GM19438 (cell line): ENCODE measurements at regions not wholly inside any gene's neighbourhood (a gene's known extent, or its start where the extent isn't known, plus 50 kb on each side); places are given as distances from the start of the nearest gene placed in this dataset.
"Not testable (repeated sequence)": the region's sequence is repeated elsewhere in the genome, so short reads cannot be mapped to it uniquely, and the experiment has no call there.

ENCODE experiments used
- ATAC-seq: cut with Tn5 transposase; IDR thresholded peaks from one replicate; pipeline ENCODE4 v1.9.1; 2021; ENCODE audit warnings: low read depth; ENCODE audit not compliant: unreplicated experiment

DNA sequence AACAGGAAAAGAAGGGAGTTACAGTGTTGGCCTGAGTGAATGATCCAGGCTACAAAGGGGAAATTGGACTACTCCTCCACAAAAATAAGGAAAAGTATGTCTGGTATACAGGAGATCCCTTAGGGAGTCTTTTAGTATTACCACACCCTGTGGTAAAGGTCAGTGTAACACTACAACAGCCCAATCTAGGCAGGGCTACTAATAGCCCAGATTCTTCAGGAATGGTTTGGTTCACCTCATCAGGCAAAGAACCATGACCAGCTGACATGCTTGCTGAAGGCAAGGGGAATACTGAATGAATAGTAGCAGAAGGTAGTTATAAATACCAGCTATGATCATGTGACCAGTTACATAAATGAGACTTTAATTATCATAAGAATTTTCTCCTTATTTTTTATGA is 372.6 kb upstream of the ATP11B start:
- ATAC-seq, result no peak

GRCh38 chr3:182424006-182424405 is 369.3 kb upstream of the ATP11B start:
- no peak for ATAC-seq

DNA sequence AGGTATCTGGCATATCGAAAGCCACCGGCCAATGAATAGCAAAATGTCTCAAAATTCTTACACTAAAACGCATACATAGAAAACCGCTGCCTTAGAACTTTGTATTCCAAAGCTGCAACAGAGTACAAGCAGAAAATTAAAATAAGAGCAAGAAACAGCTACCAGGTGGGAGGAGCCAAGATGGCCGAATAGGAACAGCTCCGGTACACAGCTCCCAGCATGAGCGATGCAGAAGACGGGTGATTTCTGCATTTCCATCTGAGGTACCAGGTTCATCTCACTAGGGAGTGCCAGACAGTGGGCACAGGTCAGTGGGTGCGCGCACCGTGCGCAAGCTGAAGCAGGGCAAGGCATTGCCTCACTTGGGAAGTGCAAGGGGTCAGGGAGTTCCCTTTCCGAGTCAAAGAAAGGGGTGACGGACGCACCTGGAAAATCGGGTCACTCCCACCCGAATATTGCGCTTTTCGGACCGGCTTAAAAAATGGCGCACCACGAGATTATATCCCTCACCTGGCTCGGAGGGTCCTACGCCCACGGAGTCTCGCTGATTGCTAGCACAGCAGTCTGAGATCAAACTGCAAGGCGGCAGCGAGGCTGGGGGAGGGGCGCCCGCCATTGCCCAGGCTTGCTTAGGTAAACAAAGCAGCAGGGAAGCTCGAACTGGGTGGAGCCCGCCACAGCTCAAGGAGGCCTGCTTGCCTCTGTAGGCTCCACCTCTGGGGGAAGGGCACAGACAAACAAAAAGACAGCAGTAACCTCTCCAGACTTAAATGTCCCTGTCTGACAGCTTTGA is 367.2 kb upstream of the ATP11B start:
- not testable (repeated sequence) for ATAC-seq

GRCh38 chr3:182431972-182432371 is 361.3 kb upstream of the ATP11B start:
- not testable (repeated sequence) for ATAC-seq

DNA sequence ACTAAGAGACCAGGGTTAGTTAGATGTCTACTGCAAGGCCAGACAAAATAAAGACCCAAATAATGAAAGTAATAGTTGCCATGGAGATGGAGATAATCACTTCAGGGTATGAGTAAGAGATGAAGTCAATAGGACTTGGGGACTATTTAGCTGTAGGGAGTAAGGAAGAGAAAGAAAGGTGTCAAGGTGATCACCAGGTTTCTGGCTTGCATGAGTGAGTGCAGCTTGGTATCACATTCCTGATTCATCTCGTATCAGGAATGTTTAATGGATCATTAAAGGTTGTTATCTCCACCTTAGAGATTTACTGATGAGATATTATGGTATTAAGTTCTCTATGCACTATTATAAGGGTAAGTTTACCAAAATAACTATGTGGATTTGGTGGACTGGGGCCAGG is 357.4 kb upstream of the ATP11B start:
- no peak for ATAC-seq

DNA sequence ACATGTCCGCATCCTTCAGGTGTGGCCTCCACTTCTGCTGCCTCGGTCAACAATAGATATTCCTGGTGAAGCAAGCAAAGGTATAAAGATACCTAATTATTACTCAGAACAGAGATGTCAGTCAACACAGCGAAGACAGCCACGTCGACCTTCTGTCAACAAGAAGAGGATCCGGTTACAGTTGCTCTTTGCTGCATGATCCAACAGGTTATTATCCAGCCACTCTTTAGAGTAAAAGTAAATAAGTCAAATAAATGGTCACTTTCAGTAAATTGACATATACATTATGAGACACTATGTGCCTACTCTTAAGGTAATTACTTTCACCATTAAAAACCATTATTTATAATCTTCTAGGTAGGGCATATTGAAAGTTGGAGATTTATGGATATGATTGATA is 356.8 kb upstream of the ATP11B start:
- ATAC-seq, result no peak

GRCh38 chr3:182438398-182438797 is 354.9 kb upstream of the ATP11B start:
- ATAC-seq, result no peak

- ATAC-seq, result no peak
Measured at GRCh38 chr3:182440101-182440500, 353.2 kb upstream of the ATP11B start.

GRCh38 chr3:182445576-182445975 is 347.7 kb upstream of the ATP11B start:
- no peak for ATAC-seq

DNA sequence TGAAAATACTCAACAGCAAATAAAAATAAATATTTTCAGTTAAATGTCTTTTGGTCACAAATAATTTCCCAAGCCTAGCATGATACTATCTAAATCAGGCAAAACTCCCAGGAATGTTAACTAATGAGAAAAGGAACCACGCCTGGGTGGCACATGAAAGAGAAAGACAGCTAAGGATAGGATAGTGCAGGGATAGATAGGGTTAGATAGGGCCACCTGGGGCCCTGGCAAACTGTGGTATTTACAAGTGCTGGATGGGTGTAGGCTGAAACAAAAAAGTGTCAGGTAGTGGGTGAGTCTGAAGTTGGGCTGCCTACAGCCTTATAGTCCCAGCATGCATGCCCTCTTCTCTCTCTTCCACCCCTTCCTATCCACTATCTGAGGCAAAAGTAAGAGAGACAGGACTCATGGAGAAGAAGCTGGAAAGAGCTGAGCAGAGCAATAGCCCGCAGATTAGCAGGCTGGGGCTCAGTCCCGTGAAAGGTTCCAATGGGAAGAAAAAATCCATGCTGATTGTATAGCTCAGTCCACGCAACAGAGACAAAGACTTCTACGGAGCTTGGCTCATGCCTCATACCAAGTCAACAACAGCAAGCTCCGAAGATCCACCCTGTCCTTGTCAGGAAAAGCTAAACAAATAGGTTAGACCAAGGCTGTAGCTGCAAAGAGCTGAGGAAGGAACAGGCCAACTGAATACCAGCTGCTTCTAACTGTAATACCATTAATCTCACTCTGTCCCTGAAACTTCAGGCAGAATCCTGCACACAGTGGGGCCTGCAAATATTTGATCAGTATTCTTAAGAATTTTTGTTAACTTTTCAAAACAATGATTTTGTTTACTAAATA is 342.1 kb upstream of the ATP11B start:
- no peak for ATAC-seq

DNA sequence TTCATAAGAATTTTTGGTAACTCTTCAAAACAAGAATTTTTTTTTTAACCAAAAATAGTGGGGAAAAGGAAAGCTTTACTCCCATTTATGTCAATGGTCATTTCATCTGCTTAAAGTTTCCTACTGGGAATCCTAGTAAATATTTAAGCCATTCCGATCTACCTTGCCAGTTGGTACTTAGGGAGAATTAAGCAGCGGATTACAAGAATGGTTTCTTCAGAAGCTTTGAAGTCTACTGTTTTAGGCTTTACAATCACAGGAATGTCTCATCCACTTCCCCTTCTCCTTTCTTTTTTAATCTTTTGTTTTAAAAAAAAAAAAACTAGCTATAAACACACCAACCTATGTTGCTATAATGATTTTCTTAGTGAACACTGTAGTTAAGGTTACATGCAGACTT is 341.4 kb upstream of the ATP11B start:
- no peak for ATAC-seq

GRCh38 chr3:182455011-182455410 is 338.3 kb upstream of the ATP11B start:
- ATAC-seq, result no peak

- ATAC-seq, result no peak
Measured at GRCh38 chr3:182460303-182460702, 333.0 kb upstream of the ATP11B start.

- ATAC-seq, result no peak
Measured at GRCh38 chr3:182462152-182462551, 331.2 kb upstream of the ATP11B start.

DNA sequence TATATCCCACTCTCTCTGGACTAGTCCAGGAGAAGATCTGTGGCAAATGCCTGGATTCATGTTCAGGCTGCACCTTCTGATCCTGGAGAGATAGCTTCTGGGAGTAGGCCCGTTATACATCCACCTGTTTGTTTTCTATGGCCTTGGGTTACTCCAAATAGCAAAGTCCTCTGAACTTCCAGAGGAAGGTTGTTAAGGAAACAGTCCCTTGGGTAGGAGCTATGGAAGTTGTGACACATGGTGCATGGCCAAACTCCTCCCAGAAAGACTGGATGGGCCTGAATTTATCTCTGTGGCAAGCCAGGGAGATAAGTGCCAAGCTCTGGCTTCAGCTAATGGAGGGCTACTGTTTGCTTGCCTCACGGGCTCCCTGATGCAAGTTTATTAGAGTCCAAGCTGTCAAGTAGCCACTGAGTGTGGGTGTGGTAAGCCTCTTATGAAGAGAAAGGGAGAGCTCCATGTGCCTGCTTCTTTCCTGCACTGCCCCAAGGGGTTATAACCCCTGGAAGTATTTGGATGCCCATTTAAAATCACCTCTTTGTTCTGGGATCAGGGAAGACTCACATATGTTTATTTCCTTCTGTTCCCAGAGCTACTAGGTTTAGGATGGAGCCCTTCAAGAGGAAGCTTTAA is 328.7 kb upstream of the ATP11B start:
- no peak for ATAC-seq

DNA sequence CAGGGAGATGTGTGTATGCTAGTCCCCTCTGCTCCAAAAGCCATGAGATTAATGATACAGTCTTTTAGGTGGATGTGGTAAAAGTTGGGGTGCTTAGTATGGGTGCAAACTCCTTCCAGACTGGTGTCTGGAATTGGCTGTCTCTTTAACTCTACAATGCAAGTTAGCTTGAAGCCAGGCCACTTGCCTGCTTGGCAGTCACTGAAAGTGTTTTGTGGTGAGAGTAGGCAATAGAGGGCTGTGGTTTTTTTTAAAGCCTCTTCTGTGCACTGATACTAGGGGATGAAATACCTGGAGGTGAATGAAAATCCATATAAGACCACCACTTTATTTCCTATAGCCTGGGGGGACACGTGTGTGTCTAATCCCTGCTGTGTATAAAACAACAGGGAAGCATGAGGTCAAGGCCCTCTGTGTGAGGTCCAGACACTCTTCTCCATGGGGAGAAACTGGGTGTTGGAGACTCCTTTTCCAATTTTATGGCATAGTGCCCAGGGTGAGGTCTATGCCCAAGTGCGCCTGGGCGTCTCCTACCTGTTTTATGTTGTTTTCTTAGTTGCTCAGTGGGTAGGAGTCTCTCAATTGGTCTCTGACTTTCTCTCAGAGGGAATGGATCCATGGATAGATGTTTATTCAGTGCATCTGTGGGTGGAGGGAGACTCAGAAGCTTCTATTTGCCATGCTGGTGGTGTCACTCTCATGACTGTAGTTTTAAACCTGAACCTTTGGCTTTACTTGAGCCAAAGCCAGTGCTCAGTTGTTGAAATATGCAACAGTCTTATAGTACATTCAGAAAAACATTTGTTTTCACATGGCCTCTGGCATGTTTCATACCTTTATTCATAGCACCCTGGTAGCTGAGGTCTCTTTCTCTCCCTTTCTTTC is 327.8 kb upstream of the ATP11B start:
- ATAC-seq, result no peak

DNA sequence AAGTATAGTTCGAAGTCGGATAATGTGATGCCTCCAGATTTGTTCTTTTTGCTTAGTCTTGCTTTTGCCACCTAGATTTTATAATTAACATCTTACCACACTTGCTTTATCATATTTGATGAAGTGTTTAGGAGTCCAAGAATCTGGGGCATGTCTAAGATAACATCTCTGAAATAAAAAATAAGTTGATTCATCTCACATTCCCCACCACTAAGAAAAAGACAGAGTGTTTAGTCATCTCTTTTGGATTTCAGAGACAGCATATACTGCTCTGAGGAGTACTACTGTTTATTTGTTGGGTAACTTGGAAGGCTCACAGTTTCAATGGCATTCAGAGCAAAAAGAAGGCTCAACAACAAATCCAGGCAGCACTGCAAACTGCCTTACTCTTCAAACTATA is 324.2 kb upstream of the ATP11B start:
- ATAC-seq, result no peak

GRCh38 chr3:182470187-182470586 is 323.1 kb upstream of the ATP11B start:
- ATAC-seq, result no peak

DNA sequence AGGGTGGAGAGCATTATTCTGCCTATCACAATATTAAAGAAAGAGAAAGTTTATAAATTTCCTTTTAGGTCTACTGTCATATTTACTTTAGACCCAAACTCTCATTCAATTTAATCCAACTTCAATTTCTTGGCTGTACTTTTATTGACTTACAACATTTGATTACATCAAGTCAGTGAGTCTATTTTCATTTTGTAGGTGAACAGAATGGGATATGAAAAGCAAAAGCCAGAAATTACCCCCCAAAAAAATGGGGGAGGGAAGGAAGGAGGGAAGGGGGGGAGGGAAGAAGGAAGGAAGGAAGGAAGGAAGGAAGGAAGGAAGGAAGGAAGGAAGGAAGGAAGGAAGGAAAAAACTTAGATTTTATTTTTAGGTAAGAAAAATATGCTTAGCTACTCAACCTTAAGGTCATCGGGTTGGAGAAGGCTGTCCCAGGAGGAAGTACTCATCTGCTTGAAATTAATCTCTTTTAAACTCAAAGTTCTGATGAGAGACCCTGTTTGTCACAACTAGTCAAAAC is 320.1 kb upstream of the ATP11B start:
- no peak for ATAC-seq

GRCh38 chr3:182478369-182478768 is 314.9 kb upstream of the ATP11B start:
- ATAC-seq, result no peak
